Neural progenitor cell (in vitro differentiated cells): ENCODE measurements at regions not wholly inside any gene's neighbourhood (a gene's known extent, or its start where the extent isn't known, plus 50 kb on each side); places are given as distances from the start of the nearest gene placed in this dataset.

Experiments used
- DNase-seq: peaks from one replicate; pipeline ENCODE4 v3.0.0-alpha.2; 2016; ENCODE audit warnings: low spot score
- H2AFZ ChIP-seq: fragments of 200-600 bp; sonication (generic); replicated peaks from 2 replicates; pipeline ENCODE4 v1.6.1; 2016; ENCODE audit warnings: antibody characterized with exemption
- H3F3A ChIP-seq: fragments of 200-600 bp; sonication (generic); 2 replicates; pipeline ENCODE4 v1.6.1; 2016; ENCODE audit warnings: antibody characterized with exemption, low read depth
- H3K27ac ChIP-seq: fragments of 200-600 bp; sonication (generic); 2 replicates; pipeline ENCODE4 v1.5.1; 2016; ENCODE audit warnings: mild to moderate bottlenecking
- H3K27me3 ChIP-seq: fragments of 200-600 bp; sonication (generic); 2 replicates; pipeline ENCODE4 v1.6.1; 2016; ENCODE audit warnings: mild to moderate bottlenecking, moderate library complexity
- H3K36me3 ChIP-seq: fragments of 200-600 bp; sonication (generic); 2 replicates; pipeline ENCODE4 v1.5.1; 2016
- H3K4me1 ChIP-seq: fragments of 200-600 bp; sonication (generic); 2 replicates; pipeline ENCODE4 v1.6.1; 2016; ENCODE audit warnings: mixed run types
- H3K4me2 ChIP-seq: fragments of 200-600 bp; sonication (generic); 2 replicates; pipeline ENCODE4 v1.6.1; 2016
- H3K4me3 ChIP-seq: fragments of 200-600 bp; sonication (generic); 2 replicates; pipeline ENCODE4 v1.5.1; 2016
- H3K79me2 ChIP-seq: fragments of 200-600 bp; sonication (generic); 2 replicates; pipeline ENCODE4 v1.6.1; 2016; ENCODE audit warnings: low read depth
- H3K9ac ChIP-seq: fragments of 200-600 bp; sonication (generic); 2 replicates; pipeline ENCODE4 v1.6.1; 2016
- H3K9me3 ChIP-seq: fragments of 200-600 bp; sonication (generic); 2 replicates; pipeline ENCODE4 v1.5.1; 2016; ENCODE audit warnings: low read depth
- H4K20me1 ChIP-seq: fragments of 200-600 bp; sonication (generic); 2 replicates; pipeline ENCODE4 v1.6.1; 2016; ENCODE audit warnings: low read depth
- H3K27ac Mint-ChIP-seq: 3 replicates; pipeline ENCODE4 v1.8.0; 2021; ENCODE audit warnings: mixed read lengths
- H3K27me3 Mint-ChIP-seq: 2 replicates; pipeline ENCODE4 v1.8.0; 2022; ENCODE audit warnings: low read depth, mild to moderate bottlenecking, inconsistent platforms, moderate library complexity, mixed read lengths; ENCODE audit not compliant: insufficient read depth
- H3K36me3 Mint-ChIP-seq: 3 replicates; pipeline ENCODE4 v1.8.0; 2021; ENCODE audit warnings: mixed read lengths
- H3K4me1 Mint-ChIP-seq: 3 replicates; pipeline ENCODE4 v1.8.0; 2021; ENCODE audit warnings: mixed read lengths
- H3K4me3 Mint-ChIP-seq: 3 replicates; pipeline ENCODE4 v1.8.0; 2021; ENCODE audit warnings: mild to moderate bottlenecking, moderate library complexity, mixed read lengths
- H3K9me3 Mint-ChIP-seq: 3 replicates; pipeline ENCODE4 v1.8.0; 2020; ENCODE audit warnings: mixed read lengths
- EZH2 ChIP-seq: fragments of 200-600 bp; sonication (generic); IDR thresholded peaks from 2 replicates; pipeline ENCODE4 v1.6.1; 2017; ENCODE audit warnings: antibody characterized with exemption, mild to moderate bottlenecking, moderate library complexity
- EZH2phosphoT487 ChIP-seq: fragments of 200-600 bp; sonication (generic); IDR thresholded peaks from 2 replicates; pipeline ENCODE4 v1.6.1; 2017; ENCODE audit warnings: antibody characterized with exemption
- TF ChIP-seq, protein P1 (sequence below): fragments of 200-600 bp; sonication (generic); IDR thresholded peaks from 2 replicates; pipeline ENCODE4 v1.5.1; 2017; ENCODE audit warnings: antibody characterized with exemption, mild to moderate bottlenecking

DNA sequence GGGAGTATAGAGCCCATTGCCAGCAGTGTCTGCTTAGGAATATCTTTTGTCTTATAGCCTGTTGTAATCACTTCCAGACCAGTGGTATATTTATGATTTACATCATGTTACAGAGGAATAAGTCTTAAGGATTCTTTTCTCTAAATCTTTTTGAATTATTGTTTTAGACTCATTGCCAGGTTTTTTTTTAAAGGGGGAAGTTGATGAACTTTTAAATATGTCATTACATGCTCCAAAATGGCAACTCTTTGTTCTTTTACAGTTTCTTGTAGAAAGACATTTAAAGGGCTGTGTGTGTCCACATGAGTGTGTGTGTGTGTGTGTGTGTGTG is 59.4 kb upstream of the NFIB start:
- H3K27ac ChIP-seq: no peak overlapping the region
- H3K9me3 ChIP-seq: no peaks in the 10 kb centered on the region
- no peaks in the 10 kb centered on the region for H3K27me3 ChIP-seq
- Mint-ChIP-seq H3K4me3 (no peak overlapping the region), H3K9me3 (peaks cover 3% of the 10 kb centered on the region), H3K27me3 (no peaks in the 10 kb centered on the region), H3K4me1 (peaks cover 13% of the 10 kb centered on the region), H3K36me3 (no peaks in the 10 kb centered on the region), H3K27ac (no peak overlapping the region)
- no peaks in the 10 kb centered on the region for H3F3A ChIP-seq
- H4K20me1 ChIP-seq: no peaks in the 10 kb centered on the region
- no peak overlapping the region for H2AFZ ChIP-seq
- H3K4me1 ChIP-seq: no peaks in the 10 kb centered on the region
- no peak overlapping the region for H3K4me2 ChIP-seq
- no peak for DNase-seq
- H3K4me3 ChIP-seq: no peak overlapping the region
- no peak overlapping the region for H3K9ac ChIP-seq
- TF ChIP-seq EZH2 (no peak), EZH2phosphoT487 (no peak)
- TF ChIP-seq, protein P1, sequence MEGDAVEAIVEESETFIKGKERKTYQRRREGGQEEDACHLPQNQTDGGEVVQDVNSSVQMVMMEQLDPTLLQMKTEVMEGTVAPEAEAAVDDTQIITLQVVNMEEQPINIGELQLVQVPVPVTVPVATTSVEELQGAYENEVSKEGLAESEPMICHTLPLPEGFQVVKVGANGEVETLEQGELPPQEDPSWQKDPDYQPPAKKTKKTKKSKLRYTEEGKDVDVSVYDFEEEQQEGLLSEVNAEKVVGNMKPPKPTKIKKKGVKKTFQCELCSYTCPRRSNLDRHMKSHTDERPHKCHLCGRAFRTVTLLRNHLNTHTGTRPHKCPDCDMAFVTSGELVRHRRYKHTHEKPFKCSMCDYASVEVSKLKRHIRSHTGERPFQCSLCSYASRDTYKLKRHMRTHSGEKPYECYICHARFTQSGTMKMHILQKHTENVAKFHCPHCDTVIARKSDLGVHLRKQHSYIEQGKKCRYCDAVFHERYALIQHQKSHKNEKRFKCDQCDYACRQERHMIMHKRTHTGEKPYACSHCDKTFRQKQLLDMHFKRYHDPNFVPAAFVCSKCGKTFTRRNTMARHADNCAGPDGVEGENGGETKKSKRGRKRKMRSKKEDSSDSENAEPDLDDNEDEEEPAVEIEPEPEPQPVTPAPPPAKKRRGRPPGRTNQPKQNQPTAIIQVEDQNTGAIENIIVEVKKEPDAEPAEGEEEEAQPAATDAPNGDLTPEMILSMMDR: no peak
- no peaks in the 10 kb centered on the region for H3K79me2 ChIP-seq
- no peaks in the 10 kb centered on the region for H3K36me3 ChIP-seq

DNA sequence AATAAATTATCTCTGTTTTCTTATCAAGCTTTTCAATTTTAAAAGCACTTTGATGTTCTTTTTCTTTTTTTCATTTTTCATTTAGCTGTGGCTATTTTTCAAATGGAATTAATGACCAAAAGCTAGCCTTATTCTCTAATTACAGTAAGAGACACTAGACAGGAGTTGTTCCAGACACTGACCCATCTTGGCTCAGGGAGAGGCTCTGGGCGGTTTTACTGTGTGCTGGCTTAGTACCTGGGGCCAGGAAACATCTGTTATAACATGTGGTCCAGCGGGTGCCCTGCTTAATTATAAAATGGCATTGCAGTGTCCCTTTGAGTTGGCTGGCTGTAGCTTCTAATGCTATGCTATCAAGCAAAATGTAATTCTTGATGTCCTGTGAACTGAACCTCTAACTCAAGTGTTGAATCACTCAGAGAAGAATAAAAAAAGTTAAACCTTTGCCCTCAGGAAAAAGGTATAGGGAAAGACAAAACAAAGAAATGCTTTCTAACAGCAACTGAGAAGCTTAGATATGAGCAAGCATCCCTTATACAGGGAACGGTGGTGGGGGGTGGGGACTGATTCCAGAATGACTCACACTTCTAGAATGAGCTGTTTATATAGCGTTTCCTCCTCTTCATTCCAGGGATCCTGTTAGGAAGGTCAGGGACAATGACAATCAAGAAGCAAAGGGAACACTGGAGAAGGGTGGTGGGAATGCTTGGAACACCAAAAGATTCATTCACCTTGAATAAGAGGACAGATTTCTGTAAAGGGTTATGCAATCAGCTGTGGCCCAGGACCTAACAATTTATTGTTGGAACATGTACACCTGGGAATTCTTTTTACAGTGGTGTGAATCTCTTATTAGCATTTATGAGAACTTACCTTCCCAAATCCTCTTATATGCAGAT is 58.7 kb upstream of the NFIB start:
- no peak overlapping the region for H2AFZ ChIP-seq
- H3K4me3 ChIP-seq: no peak overlapping the region
- H3K9me3 ChIP-seq: no peaks in the 10 kb centered on the region
- no peaks in the 10 kb centered on the region for H3K36me3 ChIP-seq
- no peaks in the 10 kb centered on the region for H4K20me1 ChIP-seq
- Mint-ChIP-seq H3K4me1 (peaks cover 13% of the 10 kb centered on the region), H3K27ac (no peak overlapping the region), H3K9me3 (peaks cover 3% of the 10 kb centered on the region), H3K4me3 (no peak overlapping the region), H3K27me3 (no peaks in the 10 kb centered on the region), H3K36me3 (no peaks in the 10 kb centered on the region)
- H3K4me1 ChIP-seq: no peaks in the 10 kb centered on the region
- H3K27ac ChIP-seq: no peak overlapping the region
- H3F3A ChIP-seq: no peaks in the 10 kb centered on the region
- no peaks in the 10 kb centered on the region for H3K79me2 ChIP-seq
- no peaks in the 10 kb centered on the region for H3K27me3 ChIP-seq
- no peak overlapping the region for H3K4me2 ChIP-seq
- no peak for DNase-seq
- H3K9ac ChIP-seq: no peak overlapping the region
- TF ChIP-seq EZH2phosphoT487: no peak
- TF ChIP-seq, protein P1: no peak
- TF ChIP-seq EZH2: no peak

DNA sequence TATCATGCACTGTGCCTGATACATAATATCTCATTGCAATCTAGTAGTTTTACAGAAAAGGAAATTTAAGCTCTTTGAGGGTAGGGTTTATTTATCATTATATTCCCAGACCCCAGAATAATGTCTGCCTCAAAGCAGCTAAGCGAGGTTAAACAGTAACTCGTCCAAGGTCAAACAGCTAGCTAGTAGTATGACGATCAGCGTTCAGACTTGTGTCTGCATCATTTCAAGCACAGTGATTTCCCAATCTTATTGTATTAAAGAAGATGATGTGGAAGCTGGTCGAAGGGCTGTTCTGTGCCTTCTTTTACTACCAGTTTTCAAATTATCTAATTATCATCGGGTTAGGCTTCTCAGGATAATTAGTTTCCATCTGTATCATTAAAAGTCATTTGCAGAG is 55.1 kb upstream of the NFIB start:
- Histone ChIP-seq H3K4me3 (no peak overlapping the region), H3K9me3 (no peaks in the 10 kb centered on the region), H3K27me3 (no peaks in the 10 kb centered on the region), H3K4me1 (no peaks in the 10 kb centered on the region), H4K20me1 (no peaks in the 10 kb centered on the region), H3K79me2 (no peaks in the 10 kb centered on the region), H3F3A (no peaks in the 10 kb centered on the region), H3K9ac (no peak overlapping the region), H3K27ac (no peak overlapping the region), H3K36me3 (no peaks in the 10 kb centered on the region), H3K4me2 (no peak overlapping the region), H2AFZ (no peak overlapping the region)
- H3K36me3 Mint-ChIP-seq: no peaks in the 10 kb centered on the region
- DNase-seq: no peak
- peaks cover 13% of the 10 kb centered on the region for H3K4me1 Mint-ChIP-seq
- no peaks in the 10 kb centered on the region for H3K27me3 Mint-ChIP-seq
- H3K4me3 Mint-ChIP-seq: no peak overlapping the region
- no peak overlapping the region for H3K27ac Mint-ChIP-seq
- H3K9me3 Mint-ChIP-seq: no peaks in the 10 kb centered on the region
- TF ChIP-seq, protein P1: no peak
- no peak for TF ChIP-seq EZH2
- TF ChIP-seq EZH2phosphoT487: no peak
